22Rv1 (cell line): ENCODE measurements at regions not wholly inside any gene's neighbourhood (a gene's known extent, or its start where the extent isn't known, plus 50 kb on each side); places are given as distances from the start of the nearest gene placed in this dataset.

ENCODE experiments used
- ZFX ChIP-seq: fragments of 450-650 bp; IDR thresholded peaks from 2 replicates; pipeline ENCODE4 v1.6.1; 2017; ENCODE audit warnings: antibody characterized with exemption, borderline replicate concordance
- TF ChIP-seq, protein P1 (sequence below): fragments of 450-650 bp; IDR thresholded peaks from 2 replicates; pipeline ENCODE4 v1.5.1; 2017; ENCODE audit warnings: mild to moderate bottlenecking

DNA sequence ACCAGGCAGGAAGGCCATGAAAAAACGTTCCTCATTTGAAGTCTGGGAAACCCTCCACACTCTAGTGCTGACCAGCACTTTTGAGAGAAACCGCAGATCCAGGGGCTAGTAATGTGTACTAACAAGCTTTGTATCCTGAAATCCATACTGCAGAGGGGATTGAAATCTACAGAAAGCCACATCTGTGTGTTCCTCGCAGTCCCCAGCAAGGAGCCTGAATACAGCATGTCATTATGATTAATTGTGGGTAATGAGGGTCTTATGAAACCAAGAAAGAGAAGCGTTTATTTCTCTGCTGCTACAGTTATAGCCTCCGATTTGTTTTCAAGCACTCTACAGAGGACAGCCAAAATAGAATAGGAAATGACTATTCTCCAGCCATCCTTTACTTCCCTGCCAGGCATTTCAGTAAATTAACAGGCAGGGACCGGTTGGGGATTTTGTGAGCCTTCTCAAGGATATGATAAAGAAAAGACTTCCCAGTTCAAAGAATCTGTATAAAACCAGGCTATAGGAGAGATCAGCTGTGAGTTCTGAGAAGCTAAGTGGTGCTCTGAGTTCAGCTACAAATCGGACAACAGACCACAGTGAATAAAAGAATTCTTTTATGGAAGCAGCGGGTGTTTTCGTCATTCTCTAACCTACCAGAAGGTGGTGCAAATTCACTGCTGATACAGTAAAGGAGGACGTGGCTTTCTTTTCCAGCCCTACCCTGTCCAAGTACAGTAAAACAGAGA lies 133.4 kb downstream of the INSIG2 start:
- TF ChIP-seq, protein P1, sequence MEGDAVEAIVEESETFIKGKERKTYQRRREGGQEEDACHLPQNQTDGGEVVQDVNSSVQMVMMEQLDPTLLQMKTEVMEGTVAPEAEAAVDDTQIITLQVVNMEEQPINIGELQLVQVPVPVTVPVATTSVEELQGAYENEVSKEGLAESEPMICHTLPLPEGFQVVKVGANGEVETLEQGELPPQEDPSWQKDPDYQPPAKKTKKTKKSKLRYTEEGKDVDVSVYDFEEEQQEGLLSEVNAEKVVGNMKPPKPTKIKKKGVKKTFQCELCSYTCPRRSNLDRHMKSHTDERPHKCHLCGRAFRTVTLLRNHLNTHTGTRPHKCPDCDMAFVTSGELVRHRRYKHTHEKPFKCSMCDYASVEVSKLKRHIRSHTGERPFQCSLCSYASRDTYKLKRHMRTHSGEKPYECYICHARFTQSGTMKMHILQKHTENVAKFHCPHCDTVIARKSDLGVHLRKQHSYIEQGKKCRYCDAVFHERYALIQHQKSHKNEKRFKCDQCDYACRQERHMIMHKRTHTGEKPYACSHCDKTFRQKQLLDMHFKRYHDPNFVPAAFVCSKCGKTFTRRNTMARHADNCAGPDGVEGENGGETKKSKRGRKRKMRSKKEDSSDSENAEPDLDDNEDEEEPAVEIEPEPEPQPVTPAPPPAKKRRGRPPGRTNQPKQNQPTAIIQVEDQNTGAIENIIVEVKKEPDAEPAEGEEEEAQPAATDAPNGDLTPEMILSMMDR, result peak; percentile 58
- TF ChIP-seq ZFX, result no peak
